ENCODE measurements at regions not wholly inside any gene's neighbourhood (a gene's known extent, or its start where the extent isn't known, plus 50 kb on each side); places are given as distances from the start of the nearest gene placed in this dataset.
"Not testable (repeated sequence)": the region's sequence is repeated elsewhere in the genome, so short reads cannot be mapped to it uniquely, and the experiment has no call there.

GRCh38 chr13:91054902-91055301 lies 292.6 kb upstream of the MIR17HG start:
- H3K4me1 ChIP-seq (ENCODE audit: control insufficient read depth, insufficient read depth, low read length) = no peaks in the 10 kb centered on the region
- H3K36me3 ChIP-seq (ENCODE audit: control insufficient read depth, insufficient read depth, low read length) = no peaks in the 10 kb centered on the region
- no peak overlapping the region for H3K9ac ChIP-seq (ENCODE audit: low read depth, low read length)
- no peak overlapping the region for H3K4me3 ChIP-seq (ENCODE audit: low read depth, low read length)
- H3K9me3 ChIP-seq (ENCODE audit: control insufficient read depth, insufficient read depth, low read length) = no peaks in the 10 kb centered on the region
- H3K27me3 ChIP-seq (ENCODE audit: control insufficient read depth, insufficient read depth, low read length) = no peaks in the 10 kb centered on the region

GRCh38 chr13:91056746-91057145 lies 290.7 kb upstream of the MIR17HG start:
- no peaks in the 10 kb centered on the region for H3K36me3 ChIP-seq (ENCODE audit: control insufficient read depth, insufficient read depth, low read length)
- H3K27me3 ChIP-seq (ENCODE audit: control insufficient read depth, insufficient read depth, low read length) = no peaks in the 10 kb centered on the region
- H3K4me3 ChIP-seq (ENCODE audit: low read depth, low read length) = no peak overlapping the region
- H3K9ac ChIP-seq (ENCODE audit: low read depth, low read length) = no peak overlapping the region
- no peaks in the 10 kb centered on the region for H3K9me3 ChIP-seq (ENCODE audit: control insufficient read depth, insufficient read depth, low read length)
- H3K4me1 ChIP-seq (ENCODE audit: control insufficient read depth, insufficient read depth, low read length) = no peaks in the 10 kb centered on the region

- not testable (repeated sequence) for H3K4me3 ChIP-seq (ENCODE audit: low read depth, low read length); H3K4me1 ChIP-seq (ENCODE audit: control insufficient read depth, insufficient read depth, low read length); H3K27me3 ChIP-seq (ENCODE audit: control insufficient read depth, insufficient read depth, low read length); H3K36me3 ChIP-seq (ENCODE audit: control insufficient read depth, insufficient read depth, low read length); H3K9me3 ChIP-seq (ENCODE audit: control insufficient read depth, insufficient read depth, low read length); H3K9ac ChIP-seq (ENCODE audit: low read depth, low read length)
Measured at GRCh38 chr13:91057507-91057906, 290.0 kb upstream of the MIR17HG start.

GRCh38 chr13:91058066-91058465 lies 289.4 kb upstream of the MIR17HG start:
- no peak overlapping the region for H3K9ac ChIP-seq (ENCODE audit: low read depth, low read length)
- no peaks in the 10 kb centered on the region for H3K36me3 ChIP-seq (ENCODE audit: control insufficient read depth, insufficient read depth, low read length)
- no peaks in the 10 kb centered on the region for H3K9me3 ChIP-seq (ENCODE audit: control insufficient read depth, insufficient read depth, low read length)
- no peak overlapping the region for H3K4me3 ChIP-seq (ENCODE audit: low read depth, low read length)
- H3K4me1 ChIP-seq (ENCODE audit: control insufficient read depth, insufficient read depth, low read length) = no peaks in the 10 kb centered on the region
- H3K27me3 ChIP-seq (ENCODE audit: control insufficient read depth, insufficient read depth, low read length) = no peaks in the 10 kb centered on the region

- H3K27me3 ChIP-seq (ENCODE audit: control insufficient read depth, insufficient read depth, low read length) = no peaks in the 10 kb centered on the region
- H3K9me3 ChIP-seq (ENCODE audit: control insufficient read depth, insufficient read depth, low read length) = no peaks in the 10 kb centered on the region
- no peaks in the 10 kb centered on the region for H3K36me3 ChIP-seq (ENCODE audit: control insufficient read depth, insufficient read depth, low read length)
- H3K4me3 ChIP-seq (ENCODE audit: low read depth, low read length) = no peak overlapping the region
- H3K9ac ChIP-seq (ENCODE audit: low read depth, low read length) = no peak overlapping the region
- H3K4me1 ChIP-seq (ENCODE audit: control insufficient read depth, insufficient read depth, low read length) = no peaks in the 10 kb centered on the region
Measured at GRCh38 chr13:91058919-91059318, 288.6 kb upstream of the MIR17HG start.

GRCh38 chr13:91066745-91067144 lies 280.7 kb upstream of the MIR17HG start:
- Histone ChIP-seq H3K4me3 (ENCODE audit: low read depth, low read length) (no peak overlapping the region), H3K9me3 (ENCODE audit: control insufficient read depth, insufficient read depth, low read length) (no peaks in the 10 kb centered on the region), H3K4me1 (ENCODE audit: control insufficient read depth, insufficient read depth, low read length) (no peaks in the 10 kb centered on the region), H3K27me3 (ENCODE audit: control insufficient read depth, insufficient read depth, low read length) (no peaks in the 10 kb centered on the region), H3K36me3 (ENCODE audit: control insufficient read depth, insufficient read depth, low read length) (no peaks in the 10 kb centered on the region), H3K9ac (ENCODE audit: low read depth, low read length) (no peak overlapping the region)

- Histone ChIP-seq H3K9ac (ENCODE audit: low read depth, low read length) (no peak overlapping the region), H3K4me1 (ENCODE audit: control insufficient read depth, insufficient read depth, low read length) (no peaks in the 10 kb centered on the region), H3K27me3 (ENCODE audit: control insufficient read depth, insufficient read depth, low read length) (no peaks in the 10 kb centered on the region), H3K36me3 (ENCODE audit: control insufficient read depth, insufficient read depth, low read length) (no peaks in the 10 kb centered on the region), H3K9me3 (ENCODE audit: control insufficient read depth, insufficient read depth, low read length) (no peaks in the 10 kb centered on the region), H3K4me3 (ENCODE audit: low read depth, low read length) (no peak overlapping the region)
Measured at GRCh38 chr13:91072486-91072885, 275.0 kb upstream of the MIR17HG start.

- Histone ChIP-seq H3K36me3 (ENCODE audit: control insufficient read depth, insufficient read depth, low read length) (no peaks in the 10 kb centered on the region), H3K4me1 (ENCODE audit: control insufficient read depth, insufficient read depth, low read length) (no peaks in the 10 kb centered on the region), H3K4me3 (ENCODE audit: low read depth, low read length) (no peak overlapping the region), H3K9me3 (ENCODE audit: control insufficient read depth, insufficient read depth, low read length) (no peaks in the 10 kb centered on the region), H3K9ac (ENCODE audit: low read depth, low read length) (no peak overlapping the region), H3K27me3 (ENCODE audit: control insufficient read depth, insufficient read depth, low read length) (no peaks in the 10 kb centered on the region)
Measured at GRCh38 chr13:91074091-91074490, 273.4 kb upstream of the MIR17HG start.

- Histone ChIP-seq H3K9me3 (ENCODE audit: control insufficient read depth, insufficient read depth, low read length) (no peaks in the 10 kb centered on the region), H3K4me1 (ENCODE audit: control insufficient read depth, insufficient read depth, low read length) (no peaks in the 10 kb centered on the region), H3K4me3 (ENCODE audit: low read depth, low read length) (no peak overlapping the region), H3K36me3 (ENCODE audit: control insufficient read depth, insufficient read depth, low read length) (no peaks in the 10 kb centered on the region), H3K9ac (ENCODE audit: low read depth, low read length) (no peak overlapping the region), H3K27me3 (ENCODE audit: control insufficient read depth, insufficient read depth, low read length) (no peaks in the 10 kb centered on the region)
Measured at GRCh38 chr13:91076830-91077229, 270.7 kb upstream of the MIR17HG start.

- no peaks in the 10 kb centered on the region for H3K9me3 ChIP-seq (ENCODE audit: control insufficient read depth, insufficient read depth, low read length)
- H3K4me1 ChIP-seq (ENCODE audit: control insufficient read depth, insufficient read depth, low read length) = no peaks in the 10 kb centered on the region
- H3K36me3 ChIP-seq (ENCODE audit: control insufficient read depth, insufficient read depth, low read length) = no peaks in the 10 kb centered on the region
- no peaks in the 10 kb centered on the region for H3K27me3 ChIP-seq (ENCODE audit: control insufficient read depth, insufficient read depth, low read length)
- no peak overlapping the region for H3K9ac ChIP-seq (ENCODE audit: low read depth, low read length)
- no peak overlapping the region for H3K4me3 ChIP-seq (ENCODE audit: low read depth, low read length)
Measured at GRCh38 chr13:91078093-91078679, 269.3 kb upstream of the MIR17HG start.

- H3K9ac ChIP-seq (ENCODE audit: low read depth, low read length) = no peak overlapping the region
Measured at GRCh38 chr13:91079176-91079575, 268.3 kb upstream of the MIR17HG start.

GRCh38 chr13:91085127-91085526 lies 262.4 kb upstream of the MIR17HG start:
- Histone ChIP-seq H3K9me3 (ENCODE audit: control insufficient read depth, insufficient read depth, low read length) (no peaks in the 10 kb centered on the region), H3K4me3 (ENCODE audit: low read depth, low read length) (no peak overlapping the region), H3K36me3 (ENCODE audit: control insufficient read depth, insufficient read depth, low read length) (no peaks in the 10 kb centered on the region), H3K9ac (ENCODE audit: low read depth, low read length) (no peak overlapping the region), H3K27me3 (ENCODE audit: control insufficient read depth, insufficient read depth, low read length) (no peaks in the 10 kb centered on the region), H3K4me1 (ENCODE audit: control insufficient read depth, insufficient read depth, low read length) (no peaks in the 10 kb centered on the region)

More at GRCh38 chr13:91079176-91079575, 268.3 kb upstream of the MIR17HG start:
- Histone ChIP-seq H3K36me3 (ENCODE audit: control insufficient read depth, insufficient read depth, low read length) (no peaks in the 10 kb centered on the region), H3K27me3 (ENCODE audit: control insufficient read depth, insufficient read depth, low read length) (no peaks in the 10 kb centered on the region), H3K4me1 (ENCODE audit: control insufficient read depth, insufficient read depth, low read length) (no peaks in the 10 kb centered on the region), H3K4me3 (ENCODE audit: low read depth, low read length) (no peak overlapping the region), H3K9me3 (ENCODE audit: control insufficient read depth, insufficient read depth, low read length) (no peaks in the 10 kb centered on the region)
